WTC11 (cell line): ENCODE measurements at regions not wholly inside any gene's neighbourhood (a gene's known extent, or its start where the extent isn't known, plus 50 kb on each side); places are given as distances from the start of the nearest gene placed in this dataset.

ENCODE experiments used
- ATAC-seq: fragments of 200-7000 bp; cut with Tn5 transposase; 2 replicates; pipeline ENCODE4 v1.10.0; 2021; ENCODE audit warnings: mild to moderate bottlenecking, moderate library complexity
- CTCF ChIA-PET: fragments of 300-600 bp; sonication (Branson Sonifier 250); formaldehyde crosslinking; loops from one replicate; lab custom pipeline; 2021; ENCODE audit warnings: antibody characterized with exemption; lab: Charles Lee
- POLR2A ChIA-PET: fragments of 350-600 bp; sonication (Branson Sonifier 250); formaldehyde crosslinking; loops from one replicate; lab custom pipeline; 2021; ENCODE audit warnings: antibody characterized with exemption; lab: Charles Lee
- DNase-seq: peaks from one replicate; pipeline ENCODE4 v3.0.0; 2021; ENCODE audit warnings: low spot score
- H3K27ac Mint-ChIP-seq: 2 replicates; pipeline ENCODE4 v1.8.0; 2021; ENCODE audit warnings: mixed read lengths
- H3K27me3 Mint-ChIP-seq: 2 replicates; pipeline ENCODE4 v1.8.0; 2021; ENCODE audit warnings: low read depth, mild to moderate bottlenecking, moderate library complexity, mixed read lengths
- H3K36me3 Mint-ChIP-seq: 2 replicates; pipeline ENCODE4 v1.8.0; 2021; ENCODE audit warnings: mixed read lengths
- H3K4me1 Mint-ChIP-seq: 2 replicates; pipeline ENCODE4 v1.8.0; 2022; ENCODE audit warnings: mixed read lengths
- H3K4me3 Mint-ChIP-seq: 2 replicates; pipeline ENCODE4 v1.8.0; 2021; ENCODE audit warnings: mild to moderate bottlenecking, moderate library complexity, mixed read lengths
- H3K9me3 Mint-ChIP-seq: 2 replicates; pipeline ENCODE4 v1.8.0; 2021; ENCODE audit warnings: mixed read lengths
- ARID4B ChIP-seq: sonication (generic); formaldehyde crosslinking; IDR thresholded peaks from 2 replicates; pipeline ENCODE4 v1.8.0; 2023; ENCODE audit warnings: missing genetic modification reagents, mild to moderate bottlenecking, borderline replicate concordance
- ATF3 ChIP-seq: sonication (generic); formaldehyde crosslinking; conservative IDR thresholded peaks from 2 replicates; pipeline ENCODE4 v1.8.1; 2022; ENCODE audit warnings: mild to moderate bottlenecking, missing genetic modification reagents
- ATF6 ChIP-seq: sonication (generic); formaldehyde crosslinking; IDR thresholded peaks from 2 replicates; pipeline ENCODE4 v1.8.1; 2023; ENCODE audit warnings: mild to moderate bottlenecking, missing genetic modification reagents
- FOXP1 ChIP-seq: sonication (generic); formaldehyde crosslinking; IDR thresholded peaks from 2 replicates; pipeline ENCODE4 v1.8.0; 2022; ENCODE audit warnings: missing genetic modification reagents, mild to moderate bottlenecking, moderate library complexity, borderline replicate concordance
- GABPB1 ChIP-seq: sonication (generic); formaldehyde crosslinking; IDR thresholded peaks from 2 replicates; pipeline ENCODE4 v1.8.1; 2023; ENCODE audit warnings: mild to moderate bottlenecking, missing genetic modification reagents
- IRF1 ChIP-seq: sonication (generic); formaldehyde crosslinking; IDR thresholded peaks from 2 replicates; pipeline ENCODE4 v1.8.0; 2023; ENCODE audit warnings: missing genetic modification reagents
- MYBL2 ChIP-seq: sonication (generic); formaldehyde crosslinking; IDR thresholded peaks from 2 replicates; pipeline ENCODE4 v1.8.1; 2023; ENCODE audit warnings: mild to moderate bottlenecking, moderate library complexity, missing genetic modification reagents
- RORB ChIP-seq: fragments of 250-450 bp; sonication (Bioruptor Pico); IDR thresholded peaks from 2 replicates; pipeline ENCODE4 v1.9.0; 2021; ENCODE audit warnings: mild to moderate bottlenecking
- ZNF281 ChIP-seq: sonication (generic); formaldehyde crosslinking; IDR thresholded peaks from 2 replicates; pipeline ENCODE4 v1.8.0; 2023; ENCODE audit warnings: mild to moderate bottlenecking, missing genetic modification reagents
- ZNF671 ChIP-seq: fragments of 250-450 bp; sonication (Bioruptor Pico); IDR thresholded peaks from 2 replicates; pipeline ENCODE4 v1.8.0; 2021; ENCODE audit warnings: mild to moderate bottlenecking

- TF ChIP-seq IRF1 (no peak), FOXP1 (CRISPR knock-in tag) (no peak), MYBL2 (no peak)
- TF ChIP-seq, all 79 proteins: peak for 0
Measured at GRCh38 chr11:97794876-97795275, 1225.9 kb upstream of the CNTN5 start (continued).

- H3K4me1 Mint-ChIP-seq, result 0 out of 2 replicates have a peak, but pooled peaks cover 4% of the 10 kb centered on the region
- ATAC-seq, result no peak
- no peak for TF ChIP-seq ZNF281 (CRISPR knock-in tag)
- TF ChIP-seq ATF3 (CRISPR knock-in tag), result no peak
- H3K9me3 Mint-ChIP-seq, result no peaks in the 10 kb centered on the region
- no peak overlapping the region for H3K27ac Mint-ChIP-seq
- H3K36me3 Mint-ChIP-seq, result no peaks in the 10 kb centered on the region
- no peak overlapping the region for H3K4me3 Mint-ChIP-seq
- DNase-seq, result no peak
- ChIA-PET CTCF (no interaction called here), POLR2A (no interaction called here)
- no peaks in the 10 kb centered on the region for H3K27me3 Mint-ChIP-seq
Measured at GRCh38 chr11:97800891-97801290, 1219.9 kb upstream of the CNTN5 start.

GRCh38 chr11:97814325-97814959 lies 1206.3 kb upstream of the CNTN5 start:
- no peak for ATAC-seq
- Mint-ChIP-seq H3K4me1 (no peaks in the 10 kb centered on the region), H3K27me3 (no peaks in the 10 kb centered on the region), H3K27ac (no peak overlapping the region), H3K9me3 (peaks cover 18% of the 10 kb centered on the region), H3K36me3 (peaks cover 14% of the 10 kb centered on the region)
- DNase-seq, result no peak
- POLR2A ChIA-PET, result no interaction called here
- TF ChIP-seq ATF6 (CRISPR knock-in tag) (no peak), GABPB1 (CRISPR knock-in tag) (no peak), RORB (CRISPR knock-in tag) (no peak), ARID4B (CRISPR knock-in tag) (no peak), ZNF671 (CRISPR knock-in tag) (no peak)
- TF ChIP-seq, all 79 proteins: peak for 0
- H3K4me3 Mint-ChIP-seq, result no peak overlapping the region
- CTCF ChIA-PET, result no interaction called here
